Liver (tissue), 8 donors: ENCODE measurements at regions not wholly inside any gene's neighbourhood (a gene's known extent, or its start where the extent isn't known, plus 50 kb on each side); places are given as distances from the start of the nearest gene placed in this dataset.

Experiments used
- DNase-seq: peaks from one replicate; pipeline ENCODE4 v3.0.0-alpha.2; 2017; ENCODE audit warnings: low spot score
- H3K27ac ChIP-seq, 2 donors: one replicate each; pipeline ENCODE4 v1.7.0; 2013; ENCODE audit warnings: inconsistent platforms in 2 of 2, low read length in 2 of 2, control low read depth in 1 of 2, low read depth in 1 of 2, mild to moderate bottlenecking in 1 of 2
- H3K27me3 ChIP-seq, 4 donors: one replicate each; pipeline versions ENCODE4 v1.6.1 to v1.7.0; 2013; ENCODE audit warnings: low read length in 3 of 4, inconsistent platforms in 1 of 4, mild to moderate bottlenecking in 1 of 4, moderate library complexity in 1 of 4; ENCODE audit not compliant: control insufficient read depth in 4 of 4, insufficient read depth in 4 of 4
- H3K36me3 ChIP-seq, 4 donors: one replicate each; pipeline versions ENCODE4 v1.6.1 to v1.7.0; 2013; ENCODE audit warnings: low read length in 3 of 4, mild to moderate bottlenecking in 3 of 4, low read depth in 1 of 4, moderate library complexity in 1 of 4; ENCODE audit not compliant: control insufficient read depth in 4 of 4, insufficient read depth in 3 of 4
- H3K4me1 ChIP-seq, 4 donors: one replicate each; pipeline versions ENCODE4 v1.6.1 to v1.7.0; 2013; ENCODE audit warnings: low read length in 3 of 4, mild to moderate bottlenecking in 3 of 4, moderate library complexity in 1 of 4; ENCODE audit not compliant: control insufficient read depth in 4 of 4, insufficient read depth in 4 of 4
- H3K4me3 ChIP-seq, 3 donors: one replicate each; pipeline versions ENCODE4 v1.6.1 to v1.7.0; 2013; ENCODE audit warnings: low read length in 3 of 3, control low read depth in 1 of 3, low read depth in 1 of 3, mild to moderate bottlenecking in 1 of 3
- H3K9ac ChIP-seq, 2 donors: one replicate each; pipeline ENCODE4 v1.7.0; 2013; ENCODE audit warnings: low read length in 2 of 2, mild to moderate bottlenecking in 2 of 2, moderate library complexity in 2 of 2, control low read depth in 1 of 2, low read depth in 1 of 2
- H3K9me3 ChIP-seq, 4 donors: one replicate each; pipeline versions ENCODE4 v1.6.1 to v1.7.0; 2013; ENCODE audit warnings: low read length in 3 of 4; ENCODE audit not compliant: control insufficient read depth in 4 of 4
- EGR1 ChIP-seq, 2 donors: IDR thresholded peaks; 2 replicates each; pipeline ENCODE4 v1.6.1; 2016 to 2018; ENCODE audit warnings: antibody characterized with exemption in 2 of 2, low read depth in 2 of 2
- FOXA1 ChIP-seq: IDR thresholded peaks from 2 replicates; pipeline ENCODE4 v1.6.1; 2016; ENCODE audit warnings: antibody characterized with exemption
- FOXA2 ChIP-seq: IDR thresholded peaks from 2 replicates; pipeline ENCODE4 v1.6.1; 2016; ENCODE audit warnings: antibody characterized with exemption
- GABPA ChIP-seq, 2 donors: IDR thresholded peaks in 1 of 2; conservative IDR thresholded peaks in 1 of 2; 2 replicates each; pipeline ENCODE4 v1.6.1; 2016; ENCODE audit warnings: antibody characterized with exemption in 2 of 2, mild to moderate bottlenecking in 1 of 2, moderate library complexity in 1 of 2
- HNF4A ChIP-seq, 2 donors: conservative IDR thresholded peaks; 2 replicates each; pipeline ENCODE4 v1.6.1; 2016; ENCODE audit warnings: antibody characterized with exemption in 2 of 2, mild to moderate bottlenecking in 2 of 2
- HNF4G ChIP-seq: IDR thresholded peaks from 2 replicates; pipeline ENCODE4 v1.6.1; 2016; ENCODE audit warnings: antibody characterized with exemption
- JUND ChIP-seq, 2 donors: IDR thresholded peaks; 2 replicates each; pipeline ENCODE4 v1.6.1; 2016; ENCODE audit warnings: antibody characterized with exemption in 2 of 2
- NR2F2 ChIP-seq: IDR thresholded peaks from 2 replicates; pipeline ENCODE4 v1.6.1; 2016; ENCODE audit warnings: antibody characterized with exemption
- RAD21 ChIP-seq, 2 donors: IDR thresholded peaks; 2 replicates each; pipeline ENCODE4 v1.6.1; 2016; ENCODE audit warnings: antibody characterized with exemption in 2 of 2, mild to moderate bottlenecking in 2 of 2
- RXRA ChIP-seq, 2 donors: IDR thresholded peaks; 2 replicates each; pipeline ENCODE4 v1.6.1; 2017 to 2018; ENCODE audit warnings: antibody characterized with exemption in 2 of 2, mild to moderate bottlenecking in 1 of 2
- SP1 ChIP-seq: IDR thresholded peaks from 2 replicates; pipeline ENCODE4 v1.6.1; 2018; ENCODE audit warnings: antibody characterized with exemption, mild to moderate bottlenecking
- TAF1 ChIP-seq: conservative IDR thresholded peaks from 2 replicates; pipeline ENCODE4 v1.6.1; 2016; ENCODE audit warnings: antibody characterized with exemption, mild to moderate bottlenecking
- YY1 ChIP-seq: IDR thresholded peaks from 2 replicates; pipeline ENCODE4 v1.6.1; 2016; ENCODE audit warnings: antibody characterized with exemption, mild to moderate bottlenecking
- WGBS: extraction: QIAGEN DNeasy Blood & Tissue Kit; methylation state at CpG from one replicate; pipeline ENCODE4 v1.1.7; 2013; 5-methylcytosine and 5-hydroxymethylcytosine counted together
- TF ChIP-seq, protein P1 (sequence below): fragments of 150-350 bp; IDR thresholded peaks from 2 replicates; pipeline ENCODE4 v1.5.1; 2017; ENCODE audit warnings: improper control_type of control experiment, low read depth, low read length; ENCODE audit not compliant: missing input control
- TF ChIP-seq, protein P2 (sequence below): IDR thresholded peaks from 2 replicates; pipeline ENCODE4 v1.6.1; 2016; ENCODE audit warnings: antibody characterized with exemption
- TF ChIP-seq, protein P3 (sequence below): IDR thresholded peaks from 2 replicates; pipeline ENCODE4 v1.6.1; 2016; ENCODE audit warnings: antibody characterized with exemption, mild to moderate bottlenecking
- TF ChIP-seq, protein P4 (sequence below): IDR thresholded peaks from 2 replicates; pipeline ENCODE4 v1.6.1; 2016; ENCODE audit warnings: antibody characterized with exemption
- TF ChIP-seq, protein P5 (sequence below): IDR thresholded peaks from 2 replicates; pipeline ENCODE4 v1.6.1; 2016; ENCODE audit warnings: antibody characterized with exemption
- donor health status: healthy.
- donor health status: healthy.
- donor health status: healthy.
- donor health status: healthy.
- donor health status: healthy.

DNA sequence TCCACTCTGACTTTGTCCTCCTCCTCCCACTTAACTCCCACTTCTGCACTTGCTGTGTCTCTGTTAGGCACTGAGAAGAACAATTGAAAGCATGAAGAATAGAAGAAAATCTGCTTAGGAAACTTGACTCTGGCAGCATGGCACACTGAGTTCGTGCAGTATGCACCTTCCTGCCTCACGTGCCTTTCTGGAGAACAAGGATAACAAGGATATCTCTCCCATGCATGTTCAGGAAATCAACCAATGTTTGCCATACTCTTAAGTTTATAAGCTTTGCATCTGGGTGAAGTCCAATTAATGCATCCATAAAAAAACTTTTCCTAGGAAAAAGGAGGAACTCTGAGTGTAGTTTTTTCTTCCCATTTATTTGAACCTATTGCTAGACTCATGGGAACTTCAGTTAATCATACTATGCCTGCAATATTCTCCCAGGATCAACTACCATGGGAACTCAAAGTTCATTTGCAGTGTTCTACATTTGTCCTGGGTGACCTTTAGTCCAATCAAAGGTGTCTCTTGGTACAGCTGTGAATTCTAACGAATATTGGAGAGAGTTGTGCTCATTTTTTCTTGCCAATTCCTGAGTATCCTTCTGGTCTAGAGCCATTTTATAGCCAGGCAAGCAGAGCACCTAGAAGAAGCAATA is 227.0 kb downstream of the ENC1 start:
- Histone ChIP-seq H3K4me3 (no peak overlapping the region), H3K9ac (no peak overlapping the region), H3K36me3 (no peaks in the 10 kb centered on the region), H3K9me3 (no peaks in the 10 kb centered on the region), H3K27me3 (no peaks in the 10 kb centered on the region), H3K4me1 (peaks cover 4 to 23% (median 11%) of the 10 kb centered on the region in 4 donors), H3K27ac (no peak overlapping the region)
- TF ChIP-seq SP1 (peak; percentile 67), EGR1 (IDR thresholded peaks at IDR 0.05; ENCODE audit: low read depth in 2 of 2) (no peak), JUND (IDR thresholded peaks at IDR 0.05) (no peak), HNF4G (peak; percentile 68), FOXA2 (no peak), GABPA (IDR thresholded peaks at IDR 0.05 in 1 of 2, conservative IDR thresholded peaks at IDR 0.05 in 1 of 2) (no peak), RAD21 (IDR thresholded peaks at IDR 0.05) (peak; percentile 30 to 43), TAF1 (no peak), FOXA1 (peak; percentile 33), YY1 (peak; percentile 44), RXRA (IDR thresholded peaks at IDR 0.05) (peak; percentile 79 to 88), NR2F2 (no peak), HNF4A (conservative IDR thresholded peaks at IDR 0.05) (peak; percentile 87 to 93)
- TF ChIP-seq, protein P1, sequence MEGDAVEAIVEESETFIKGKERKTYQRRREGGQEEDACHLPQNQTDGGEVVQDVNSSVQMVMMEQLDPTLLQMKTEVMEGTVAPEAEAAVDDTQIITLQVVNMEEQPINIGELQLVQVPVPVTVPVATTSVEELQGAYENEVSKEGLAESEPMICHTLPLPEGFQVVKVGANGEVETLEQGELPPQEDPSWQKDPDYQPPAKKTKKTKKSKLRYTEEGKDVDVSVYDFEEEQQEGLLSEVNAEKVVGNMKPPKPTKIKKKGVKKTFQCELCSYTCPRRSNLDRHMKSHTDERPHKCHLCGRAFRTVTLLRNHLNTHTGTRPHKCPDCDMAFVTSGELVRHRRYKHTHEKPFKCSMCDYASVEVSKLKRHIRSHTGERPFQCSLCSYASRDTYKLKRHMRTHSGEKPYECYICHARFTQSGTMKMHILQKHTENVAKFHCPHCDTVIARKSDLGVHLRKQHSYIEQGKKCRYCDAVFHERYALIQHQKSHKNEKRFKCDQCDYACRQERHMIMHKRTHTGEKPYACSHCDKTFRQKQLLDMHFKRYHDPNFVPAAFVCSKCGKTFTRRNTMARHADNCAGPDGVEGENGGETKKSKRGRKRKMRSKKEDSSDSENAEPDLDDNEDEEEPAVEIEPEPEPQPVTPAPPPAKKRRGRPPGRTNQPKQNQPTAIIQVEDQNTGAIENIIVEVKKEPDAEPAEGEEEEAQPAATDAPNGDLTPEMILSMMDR = no peak
- TF ChIP-seq, protein P2, sequence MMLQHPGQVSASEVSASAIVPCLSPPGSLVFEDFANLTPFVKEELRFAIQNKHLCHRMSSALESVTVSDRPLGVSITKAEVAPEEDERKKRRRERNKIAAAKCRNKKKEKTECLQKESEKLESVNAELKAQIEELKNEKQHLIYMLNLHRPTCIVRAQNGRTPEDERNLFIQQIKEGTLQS = no peak
- TF ChIP-seq, protein P3, sequence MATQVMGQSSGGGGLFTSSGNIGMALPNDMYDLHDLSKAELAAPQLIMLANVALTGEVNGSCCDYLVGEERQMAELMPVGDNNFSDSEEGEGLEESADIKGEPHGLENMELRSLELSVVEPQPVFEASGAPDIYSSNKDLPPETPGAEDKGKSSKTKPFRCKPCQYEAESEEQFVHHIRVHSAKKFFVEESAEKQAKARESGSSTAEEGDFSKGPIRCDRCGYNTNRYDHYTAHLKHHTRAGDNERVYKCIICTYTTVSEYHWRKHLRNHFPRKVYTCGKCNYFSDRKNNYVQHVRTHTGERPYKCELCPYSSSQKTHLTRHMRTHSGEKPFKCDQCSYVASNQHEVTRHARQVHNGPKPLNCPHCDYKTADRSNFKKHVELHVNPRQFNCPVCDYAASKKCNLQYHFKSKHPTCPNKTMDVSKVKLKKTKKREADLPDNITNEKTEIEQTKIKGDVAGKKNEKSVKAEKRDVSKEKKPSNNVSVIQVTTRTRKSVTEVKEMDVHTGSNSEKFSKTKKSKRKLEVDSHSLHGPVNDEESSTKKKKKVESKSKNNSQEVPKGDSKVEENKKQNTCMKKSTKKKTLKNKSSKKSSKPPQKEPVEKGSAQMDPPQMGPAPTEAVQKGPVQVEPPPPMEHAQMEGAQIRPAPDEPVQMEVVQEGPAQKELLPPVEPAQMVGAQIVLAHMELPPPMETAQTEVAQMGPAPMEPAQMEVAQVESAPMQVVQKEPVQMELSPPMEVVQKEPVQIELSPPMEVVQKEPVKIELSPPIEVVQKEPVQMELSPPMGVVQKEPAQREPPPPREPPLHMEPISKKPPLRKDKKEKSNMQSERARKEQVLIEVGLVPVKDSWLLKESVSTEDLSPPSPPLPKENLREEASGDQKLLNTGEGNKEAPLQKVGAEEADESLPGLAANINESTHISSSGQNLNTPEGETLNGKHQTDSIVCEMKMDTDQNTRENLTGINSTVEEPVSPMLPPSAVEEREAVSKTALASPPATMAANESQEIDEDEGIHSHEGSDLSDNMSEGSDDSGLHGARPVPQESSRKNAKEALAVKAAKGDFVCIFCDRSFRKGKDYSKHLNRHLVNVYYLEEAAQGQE = no peak
- TF ChIP-seq, protein P4, sequence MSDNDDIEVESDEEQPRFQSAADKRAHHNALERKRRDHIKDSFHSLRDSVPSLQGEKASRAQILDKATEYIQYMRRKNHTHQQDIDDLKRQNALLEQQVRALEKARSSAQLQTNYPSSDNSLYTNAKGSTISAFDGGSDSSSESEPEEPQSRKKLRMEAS = peak; percentile 47
- TF ChIP-seq, protein P5, sequence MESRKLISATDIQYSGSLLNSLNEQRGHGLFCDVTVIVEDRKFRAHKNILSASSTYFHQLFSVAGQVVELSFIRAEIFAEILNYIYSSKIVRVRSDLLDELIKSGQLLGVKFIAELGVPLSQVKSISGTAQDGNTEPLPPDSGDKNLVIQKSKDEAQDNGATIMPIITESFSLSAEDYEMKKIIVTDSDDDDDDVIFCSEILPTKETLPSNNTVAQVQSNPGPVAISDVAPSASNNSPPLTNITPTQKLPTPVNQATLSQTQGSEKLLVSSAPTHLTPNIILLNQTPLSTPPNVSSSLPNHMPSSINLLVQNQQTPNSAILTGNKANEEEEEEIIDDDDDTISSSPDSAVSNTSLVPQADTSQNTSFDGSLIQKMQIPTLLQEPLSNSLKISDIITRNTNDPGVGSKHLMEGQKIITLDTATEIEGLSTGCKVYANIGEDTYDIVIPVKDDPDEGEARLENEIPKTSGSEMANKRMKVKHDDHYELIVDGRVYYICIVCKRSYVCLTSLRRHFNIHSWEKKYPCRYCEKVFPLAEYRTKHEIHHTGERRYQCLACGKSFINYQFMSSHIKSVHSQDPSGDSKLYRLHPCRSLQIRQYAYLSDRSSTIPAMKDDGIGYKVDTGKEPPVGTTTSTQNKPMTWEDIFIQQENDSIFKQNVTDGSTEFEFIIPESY = no peak
- no peak for DNase-seq
- 48% methylated on average over 3 of the region's 3 CpGs for WGBS
